Sigmoid colon (tissue), 4 donors: ENCODE measurements at regions not wholly inside any gene's neighbourhood (a gene's known extent, or its start where the extent isn't known, plus 50 kb on each side); places are given as distances from the start of the nearest gene placed in this dataset.

Experiments
- EP300 ChIP-seq, 4 donors: sonication (generic); formaldehyde crosslinking; IDR thresholded peaks; one replicate each; pipeline ENCODE4 v1.6.1; 2017; ENCODE audit warnings: antibody characterized with exemption in 4 of 4
- TF ChIP-seq, protein P1 (sequence below), 4 experiments: fragments of 450-650 bp in 3 of 4; fragments of 200-600 bp in 1 of 4; IDR thresholded peaks; one replicate each; pipeline ENCODE4 v1.5.1; 2016 to 2019; ENCODE audit warnings: antibody characterized with exemption in 4 of 4, mild to moderate bottlenecking in 3 of 4, moderate library complexity in 2 of 4

DNA sequence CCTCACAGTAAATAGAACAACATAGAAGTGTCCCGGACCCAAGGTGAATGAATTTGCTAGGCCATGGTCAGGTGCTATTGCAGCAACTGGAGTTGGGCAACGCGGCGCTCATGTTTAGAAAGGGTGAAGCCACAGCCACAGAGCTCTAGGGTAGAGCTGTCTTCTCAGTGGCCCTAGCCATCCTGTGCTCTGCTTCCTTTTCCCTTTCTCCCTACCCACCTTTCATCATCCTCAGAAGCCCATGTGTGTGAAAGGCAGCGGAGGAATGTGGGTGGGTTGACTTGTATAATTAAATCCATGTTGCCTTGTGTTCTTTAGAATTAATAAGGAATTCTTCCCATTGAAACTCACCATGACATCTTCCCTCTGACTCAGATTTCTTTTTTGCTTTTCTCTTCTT lies 336.7 kb downstream of the OSR1 start:
- no peak for TF ChIP-seq EP300 (IDR thresholded peaks at IDR 0.05)
- TF ChIP-seq, protein P1, sequence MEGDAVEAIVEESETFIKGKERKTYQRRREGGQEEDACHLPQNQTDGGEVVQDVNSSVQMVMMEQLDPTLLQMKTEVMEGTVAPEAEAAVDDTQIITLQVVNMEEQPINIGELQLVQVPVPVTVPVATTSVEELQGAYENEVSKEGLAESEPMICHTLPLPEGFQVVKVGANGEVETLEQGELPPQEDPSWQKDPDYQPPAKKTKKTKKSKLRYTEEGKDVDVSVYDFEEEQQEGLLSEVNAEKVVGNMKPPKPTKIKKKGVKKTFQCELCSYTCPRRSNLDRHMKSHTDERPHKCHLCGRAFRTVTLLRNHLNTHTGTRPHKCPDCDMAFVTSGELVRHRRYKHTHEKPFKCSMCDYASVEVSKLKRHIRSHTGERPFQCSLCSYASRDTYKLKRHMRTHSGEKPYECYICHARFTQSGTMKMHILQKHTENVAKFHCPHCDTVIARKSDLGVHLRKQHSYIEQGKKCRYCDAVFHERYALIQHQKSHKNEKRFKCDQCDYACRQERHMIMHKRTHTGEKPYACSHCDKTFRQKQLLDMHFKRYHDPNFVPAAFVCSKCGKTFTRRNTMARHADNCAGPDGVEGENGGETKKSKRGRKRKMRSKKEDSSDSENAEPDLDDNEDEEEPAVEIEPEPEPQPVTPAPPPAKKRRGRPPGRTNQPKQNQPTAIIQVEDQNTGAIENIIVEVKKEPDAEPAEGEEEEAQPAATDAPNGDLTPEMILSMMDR (IDR thresholded peaks at IDR 0.05) = no peak
